ENCODE measurements at regions not wholly inside any gene's neighbourhood (a gene's known extent, or its start where the extent isn't known, plus 50 kb on each side); places are given as distances from the start of the nearest gene placed in this dataset.

DNA sequence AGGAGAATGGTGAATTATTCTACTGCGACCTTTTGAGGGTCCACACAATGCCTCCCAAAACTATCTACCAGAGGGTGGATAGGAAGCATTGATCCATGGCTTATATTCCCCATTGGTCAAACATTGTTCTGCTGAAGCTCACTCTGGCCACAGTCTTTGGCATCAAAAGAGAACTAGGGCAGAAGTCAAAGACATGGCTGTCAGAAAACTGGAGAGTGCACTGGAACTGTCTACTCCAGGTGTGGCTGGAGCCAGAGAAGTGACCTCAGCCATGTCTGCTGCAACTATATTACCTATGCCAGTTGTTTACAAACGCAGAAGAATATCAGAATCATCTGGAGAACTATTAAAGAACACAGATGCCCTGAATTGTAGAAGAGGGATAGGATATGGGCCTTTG is 238.7 kb upstream of the USP25 start:
- Mint-ChIP-seq H3K4me3 (no peak overlapping the region), H3K9me3 (no peaks in the 10 kb centered on the region; a peak in 1 of 5 replicates), H3K36me3 (ENCODE audit: insufficient read depth in 1 of 3, low read depth in 3 of 3) (no peaks in the 10 kb centered on the region), H3K27me3 (ENCODE audit: low read depth) (no peaks in the 10 kb centered on the region), H3K4me1 (no peaks in the 10 kb centered on the region), H3K27ac (no peak overlapping the region)
- Histone ChIP-seq H2BK120ac (ENCODE audit: low read depth, low read length, poor library complexity, severe bottlenecking) (no peak overlapping the region), H4K5ac (ENCODE audit: insufficient read length, low read depth, low read length) (no peak overlapping the region), H4K8ac (replicated peaks; ENCODE audit: insufficient read length, low read depth, low read length) (no peak overlapping the region), H3K79me1 (ENCODE audit: insufficient read depth, low read depth, low read length, poor library complexity, severe bottlenecking) (no peaks in the 10 kb centered on the region), H2AFZ (ENCODE audit: low read length) (no peak overlapping the region), H2BK15ac (ENCODE audit: low read depth, low read length) (no peak overlapping the region), H3K79me2 (ENCODE audit: insufficient read depth, low read length) (no peaks in the 10 kb centered on the region), H3K4me2 (ENCODE audit: insufficient read depth, insufficient read length, low read length) (no peak overlapping the region), H3K9ac (ENCODE audit: extremely low read depth, insufficient read length, low read length) (no peak overlapping the region), H3K27ac (ENCODE audit: insufficient read length, low read depth, low read length) (no peak overlapping the region), H3K23ac (ENCODE audit: insufficient read length, low read depth, low read length) (no peak overlapping the region), H3K23me2 (ENCODE audit: insufficient read length, low read depth, low read length, poor library complexity, severe bottlenecking) (no peaks in the 10 kb centered on the region), H2AK5ac (ENCODE audit: insufficient read length, low read length) (no peak overlapping the region), H3K56ac (ENCODE audit: insufficient read length, low read depth, low read length) (no peak overlapping the region), H3K14ac (ENCODE audit: insufficient read depth, low read length) (no peak overlapping the region), H2BK12ac (ENCODE audit: insufficient read length, low read depth, low read length) (no peak overlapping the region), H4K91ac (ENCODE audit: insufficient read length, low read depth, low read length) (no peak overlapping the region), H2BK5ac (ENCODE audit: insufficient read length, low read length) (no peak overlapping the region), H3K4ac (ENCODE audit: low read depth, low read length) (no peak overlapping the region), H3K4me1 (ENCODE audit: insufficient read depth, low read length) (no peaks in the 10 kb centered on the region), H3K9me3 (ENCODE audit: control insufficient read depth, low read depth, low read length) (no peaks in the 10 kb centered on the region), H3K27me3 (ENCODE audit: insufficient read depth, low read length) (no peaks in the 10 kb centered on the region), H4K20me1 (ENCODE audit: control insufficient read depth, insufficient read depth, insufficient read length) (no peaks in the 10 kb centered on the region), H3K18ac (ENCODE audit: insufficient read length, low read depth, low read length) (no peak overlapping the region), H2BK20ac (ENCODE audit: low read depth, low read length, poor library complexity, severe bottlenecking) (no peak overlapping the region), H3T11ph (ENCODE audit: low read length) (no peak overlapping the region)
- TF ChIP-seq, protein P1, sequence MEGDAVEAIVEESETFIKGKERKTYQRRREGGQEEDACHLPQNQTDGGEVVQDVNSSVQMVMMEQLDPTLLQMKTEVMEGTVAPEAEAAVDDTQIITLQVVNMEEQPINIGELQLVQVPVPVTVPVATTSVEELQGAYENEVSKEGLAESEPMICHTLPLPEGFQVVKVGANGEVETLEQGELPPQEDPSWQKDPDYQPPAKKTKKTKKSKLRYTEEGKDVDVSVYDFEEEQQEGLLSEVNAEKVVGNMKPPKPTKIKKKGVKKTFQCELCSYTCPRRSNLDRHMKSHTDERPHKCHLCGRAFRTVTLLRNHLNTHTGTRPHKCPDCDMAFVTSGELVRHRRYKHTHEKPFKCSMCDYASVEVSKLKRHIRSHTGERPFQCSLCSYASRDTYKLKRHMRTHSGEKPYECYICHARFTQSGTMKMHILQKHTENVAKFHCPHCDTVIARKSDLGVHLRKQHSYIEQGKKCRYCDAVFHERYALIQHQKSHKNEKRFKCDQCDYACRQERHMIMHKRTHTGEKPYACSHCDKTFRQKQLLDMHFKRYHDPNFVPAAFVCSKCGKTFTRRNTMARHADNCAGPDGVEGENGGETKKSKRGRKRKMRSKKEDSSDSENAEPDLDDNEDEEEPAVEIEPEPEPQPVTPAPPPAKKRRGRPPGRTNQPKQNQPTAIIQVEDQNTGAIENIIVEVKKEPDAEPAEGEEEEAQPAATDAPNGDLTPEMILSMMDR (conservative IDR thresholded peaks at IDR 0.05): no peak
- WGBS (ENCODE audit: extremely low coverage, insufficient read length, low lambda C conversion rate): no CpG with 5 or more reads among the region's 2 CpGs
- no peak for DNase-seq
